ENCODE measurements at regions not wholly inside any gene's neighbourhood (a gene's known extent, or its start where the extent isn't known, plus 50 kb on each side); places are given as distances from the start of the nearest gene placed in this dataset.

DNA sequence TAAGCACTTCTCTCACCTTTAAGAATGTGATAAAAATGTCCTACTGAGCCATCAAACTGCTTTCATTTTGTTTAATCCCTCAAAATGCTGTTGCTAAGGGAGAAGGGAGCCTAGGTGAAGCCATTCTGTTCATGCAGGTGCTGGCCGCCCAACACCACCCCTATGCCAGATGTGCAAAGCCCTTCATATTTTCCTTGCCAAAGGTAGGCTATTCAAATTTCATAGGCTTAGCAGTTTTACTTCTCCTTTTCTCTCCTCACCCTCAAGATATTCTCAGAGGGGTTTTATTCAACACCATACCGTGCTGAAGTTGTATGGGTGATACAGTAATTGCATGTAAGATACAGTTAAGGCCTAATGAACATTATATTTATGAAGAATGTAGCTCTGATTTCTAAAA is 461.7 kb downstream of the GXYLT1 start:
- no peak for DNase-seq (ENCODE audit: low read depth, low spot score)

DNA sequence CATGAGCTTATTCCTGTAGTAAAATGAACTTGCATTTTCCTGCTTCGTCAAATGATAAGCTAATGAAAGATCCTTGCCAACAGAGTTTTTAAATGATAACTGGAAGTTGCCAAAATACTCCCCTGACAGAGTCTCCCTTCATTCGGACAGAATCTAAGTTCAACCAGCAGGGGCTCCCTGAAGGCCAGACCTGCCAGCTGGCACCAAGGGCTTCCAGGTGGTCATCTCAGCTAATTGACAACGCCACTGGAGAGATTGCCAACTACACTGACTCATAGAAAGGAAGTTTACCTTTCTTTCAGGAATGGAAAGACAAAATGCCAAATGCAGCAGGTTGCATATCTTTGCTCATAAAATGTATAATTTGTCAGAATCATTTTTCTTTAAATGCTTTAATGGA is 462.8 kb downstream of the GXYLT1 start:
- no peak for DNase-seq (ENCODE audit: low read depth, low spot score)

DNA sequence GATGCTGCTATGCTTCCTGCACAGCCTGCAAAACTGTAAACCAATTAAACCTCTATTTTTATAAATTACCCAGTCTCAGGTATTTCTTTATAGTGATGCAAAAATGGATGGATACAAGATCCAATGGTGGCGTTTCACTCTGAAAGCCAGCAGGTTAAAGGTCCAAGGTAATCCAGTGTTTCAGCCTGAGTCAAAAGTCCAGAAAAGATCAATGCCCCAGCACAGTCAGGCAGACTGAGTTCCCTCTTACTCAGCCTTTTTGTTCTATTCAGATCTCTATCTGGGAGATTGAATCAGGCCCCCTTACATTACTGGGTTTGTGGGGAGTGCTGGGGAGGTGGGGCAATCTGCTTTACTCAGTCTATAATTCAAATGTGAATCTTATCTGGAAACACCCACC is 464.5 kb downstream of the GXYLT1 start:
- no peak for DNase-seq (ENCODE audit: low read depth, low spot score)

DNA sequence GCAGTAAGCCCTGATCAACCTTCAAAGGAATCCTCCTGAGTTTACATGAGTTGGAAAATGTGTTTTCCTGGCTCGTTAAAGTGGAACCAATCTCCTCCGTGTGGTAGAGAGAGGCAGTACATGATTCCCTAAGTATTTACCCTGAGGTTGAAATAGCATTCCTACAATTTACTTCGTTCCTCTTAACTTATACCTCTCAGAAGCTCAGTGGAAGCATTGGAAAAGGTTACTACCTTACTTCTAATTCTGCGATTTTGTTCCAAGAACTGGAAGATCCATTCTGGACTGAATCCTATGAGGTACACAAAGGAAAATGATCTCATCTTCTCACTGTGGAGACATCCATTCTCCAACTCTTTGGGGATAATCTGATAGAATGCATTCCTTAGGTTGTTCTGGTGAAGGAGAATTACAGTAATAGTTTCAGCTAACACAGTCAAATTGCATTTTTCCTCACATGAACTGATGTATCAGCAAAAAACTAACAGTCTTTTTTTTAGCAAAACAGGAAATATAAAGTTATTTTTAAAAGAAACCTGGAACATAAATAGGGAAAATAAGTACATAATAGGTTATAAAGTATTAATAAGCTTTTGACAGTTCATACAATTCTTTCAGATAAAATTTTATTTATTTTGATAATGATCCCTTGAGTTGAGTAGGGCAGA is 475.6 kb downstream of the PDZRN4 start:
- peak; percentile 27 for DNase-seq (ENCODE audit: low read depth, low spot score)

DNA sequence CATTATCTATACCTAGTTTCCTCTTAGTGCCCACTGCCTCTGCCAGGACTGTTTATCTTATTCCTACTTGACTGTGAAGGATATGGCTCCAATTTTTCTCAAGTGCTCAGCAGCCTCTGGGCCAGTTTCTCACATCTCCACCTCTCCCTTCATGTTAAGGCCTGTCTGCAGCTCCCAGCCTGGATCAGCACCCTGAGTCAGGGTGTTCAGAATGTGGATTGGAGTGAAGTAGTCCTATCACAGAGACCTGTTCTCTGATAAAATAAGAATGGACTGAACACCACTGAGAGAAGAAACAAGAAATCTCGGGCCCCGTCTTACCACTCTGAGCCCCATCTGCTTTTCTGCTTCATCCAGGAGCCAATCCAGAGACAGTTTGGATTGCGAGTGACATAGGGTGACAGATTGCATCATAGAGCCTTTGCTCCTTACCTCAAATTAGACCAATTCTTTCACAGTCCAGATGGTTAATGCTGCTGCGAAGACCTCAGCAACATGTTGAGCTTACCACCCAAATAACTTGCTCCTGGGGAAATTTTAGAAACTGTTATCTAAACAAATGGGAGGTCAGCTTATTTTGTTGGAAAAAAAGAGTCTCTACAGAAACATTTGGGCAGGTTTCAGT is 473.1 kb downstream of the PDZRN4 start:
- DNase-seq (ENCODE audit: low read depth, low spot score): no peak

DNA sequence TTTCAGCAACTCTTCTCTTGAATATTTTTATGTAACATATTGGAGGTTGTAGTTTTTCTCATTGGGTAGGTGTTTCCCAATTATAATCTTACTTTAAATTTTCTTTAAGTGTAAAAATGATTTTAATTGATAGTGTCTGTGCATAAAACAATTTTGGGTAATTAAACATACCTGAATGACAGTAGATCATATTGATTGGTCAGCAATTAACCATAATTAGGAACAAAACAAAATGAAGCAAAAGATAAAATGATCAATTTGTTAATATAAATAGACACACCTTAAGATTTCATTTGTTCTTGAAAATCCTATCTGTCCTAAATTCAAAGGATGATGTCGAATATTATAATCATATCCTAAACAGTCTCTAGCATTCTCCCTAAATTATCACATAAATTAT is 468.3 kb downstream of the PDZRN4 start:
- DNase-seq (ENCODE audit: low read depth, low spot score): no peak

DNA sequence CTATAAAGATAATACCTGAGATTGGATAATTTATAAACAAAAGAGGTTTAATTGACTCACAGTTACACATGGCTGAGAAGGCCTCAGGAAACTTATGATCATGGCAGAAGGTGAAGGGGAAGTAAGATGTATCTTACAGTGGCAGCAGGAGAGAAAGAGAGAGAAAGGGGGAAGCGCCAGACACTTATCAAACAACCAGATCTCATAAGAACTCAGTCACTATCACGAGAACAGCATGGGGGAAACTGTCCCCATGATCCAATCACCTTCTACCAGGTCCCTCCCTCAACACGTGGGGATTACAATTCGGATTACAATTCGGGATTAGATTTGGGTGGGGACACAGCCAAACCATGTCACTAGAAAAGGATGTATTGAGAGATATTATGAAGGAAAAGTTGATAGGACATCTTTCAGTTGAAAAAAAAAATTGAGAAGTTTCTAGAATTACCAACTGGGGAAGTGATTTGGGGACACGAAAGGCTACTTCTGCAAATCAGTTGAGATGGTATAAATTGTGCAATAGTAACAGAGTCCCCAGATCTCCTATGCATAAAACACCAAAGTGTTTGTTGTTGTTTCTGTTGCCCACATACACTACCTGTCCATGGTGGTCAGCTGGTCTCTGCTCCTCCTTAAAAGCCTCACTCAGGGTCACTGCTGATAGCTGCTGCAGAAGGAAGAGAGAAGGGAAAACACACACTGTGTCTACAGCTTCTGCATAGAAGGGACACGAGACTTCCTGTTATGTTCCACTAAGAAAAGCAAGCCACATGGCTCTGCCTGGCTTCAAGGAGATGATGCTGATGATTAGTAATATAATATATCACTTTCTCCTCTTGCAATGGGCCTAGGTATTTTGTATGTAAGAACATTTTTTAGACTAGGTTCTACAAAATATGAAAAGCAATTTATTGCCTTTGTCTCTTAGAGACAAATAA is 465.5 kb downstream of the PDZRN4 start:
- DNase-seq (ENCODE audit: low read depth, low spot score): no peak

DNA sequence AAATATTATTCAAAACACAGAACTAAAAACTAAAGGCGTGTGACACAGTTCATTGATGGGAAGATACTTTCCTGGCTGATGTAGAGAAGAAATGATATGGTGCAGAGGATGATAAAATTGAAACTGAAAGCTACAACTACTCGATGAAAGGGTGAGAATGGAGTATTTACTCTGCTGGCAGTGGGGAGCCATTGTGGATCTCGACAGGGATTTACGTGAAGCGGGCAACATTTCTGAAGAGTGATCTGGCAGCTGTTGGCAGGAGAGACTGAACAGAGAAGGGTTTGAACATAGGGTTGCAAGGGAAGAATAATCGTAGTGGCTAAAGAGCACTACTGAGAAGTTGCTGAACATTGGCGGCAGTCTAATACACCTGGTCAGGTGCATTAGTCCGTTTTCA is 464.9 kb downstream of the PDZRN4 start:
- DNase-seq (ENCODE audit: low read depth, low spot score): no peak

DNA sequence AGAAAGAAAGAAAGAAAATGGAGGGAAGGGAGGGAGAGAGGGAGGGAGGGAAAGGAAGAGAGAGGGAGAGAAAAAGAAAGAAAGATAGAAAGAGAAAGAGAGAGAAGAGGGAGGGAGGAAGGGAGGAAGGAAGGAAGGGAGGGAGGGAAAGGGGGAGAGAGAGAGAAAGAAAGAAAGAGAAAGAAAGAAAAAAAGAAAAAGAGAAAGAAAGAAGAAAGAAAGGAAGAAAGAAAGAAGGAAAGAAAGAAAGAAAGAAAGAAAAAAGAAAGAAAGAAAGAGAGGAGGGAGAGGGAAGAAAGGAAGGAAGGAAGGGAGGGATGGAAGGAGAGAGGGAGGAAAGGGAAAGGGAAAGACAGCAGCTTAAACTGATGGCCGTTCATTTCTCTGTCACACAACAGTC is 457.5 kb downstream of the PDZRN4 start:
- DNase-seq (ENCODE audit: low read depth, low spot score): no peak

DNA sequence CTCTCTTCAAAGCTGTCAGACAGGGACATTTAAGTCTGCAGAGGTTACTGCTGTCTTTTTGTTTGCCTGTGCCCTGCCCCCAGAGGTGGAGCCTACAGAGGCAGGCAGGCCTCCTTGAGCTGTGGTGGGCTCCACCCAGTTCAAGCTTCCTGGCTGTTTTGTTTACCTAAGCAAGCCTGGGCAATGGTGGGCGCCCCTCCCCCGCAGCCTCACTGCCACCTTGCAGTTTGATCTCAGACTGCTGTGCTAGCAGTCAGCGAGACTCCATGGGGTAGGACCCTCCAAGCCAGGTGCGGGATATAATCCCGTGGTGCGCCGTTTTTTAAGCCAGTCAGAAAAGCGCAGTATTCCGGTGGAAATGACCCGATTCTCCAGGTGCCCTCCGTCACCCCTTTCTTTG is 454.7 kb downstream of the PDZRN4 start:
- DNase-seq (ENCODE audit: low read depth, low spot score): peak; percentile 55

DNA sequence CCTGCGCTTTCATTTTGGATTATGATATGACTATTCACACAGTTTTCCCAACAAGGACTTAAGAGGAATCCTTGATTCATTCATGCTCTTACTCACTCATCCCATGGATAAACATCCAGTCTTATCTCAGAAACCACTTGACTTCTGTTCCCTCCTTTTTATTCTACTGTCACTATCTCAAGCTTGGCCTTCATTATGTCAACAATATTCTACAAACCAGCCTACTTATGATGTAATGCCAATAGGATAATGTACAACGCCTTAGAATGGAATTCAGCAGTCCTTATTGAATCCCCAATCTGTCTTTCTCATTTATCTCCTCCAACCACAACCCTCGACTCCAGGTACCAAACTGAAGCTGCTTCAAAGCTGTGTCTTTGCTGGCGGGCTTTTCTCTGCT is 448.5 kb downstream of the PDZRN4 start:
- no peak for DNase-seq (ENCODE audit: low read depth, low spot score)

DNA sequence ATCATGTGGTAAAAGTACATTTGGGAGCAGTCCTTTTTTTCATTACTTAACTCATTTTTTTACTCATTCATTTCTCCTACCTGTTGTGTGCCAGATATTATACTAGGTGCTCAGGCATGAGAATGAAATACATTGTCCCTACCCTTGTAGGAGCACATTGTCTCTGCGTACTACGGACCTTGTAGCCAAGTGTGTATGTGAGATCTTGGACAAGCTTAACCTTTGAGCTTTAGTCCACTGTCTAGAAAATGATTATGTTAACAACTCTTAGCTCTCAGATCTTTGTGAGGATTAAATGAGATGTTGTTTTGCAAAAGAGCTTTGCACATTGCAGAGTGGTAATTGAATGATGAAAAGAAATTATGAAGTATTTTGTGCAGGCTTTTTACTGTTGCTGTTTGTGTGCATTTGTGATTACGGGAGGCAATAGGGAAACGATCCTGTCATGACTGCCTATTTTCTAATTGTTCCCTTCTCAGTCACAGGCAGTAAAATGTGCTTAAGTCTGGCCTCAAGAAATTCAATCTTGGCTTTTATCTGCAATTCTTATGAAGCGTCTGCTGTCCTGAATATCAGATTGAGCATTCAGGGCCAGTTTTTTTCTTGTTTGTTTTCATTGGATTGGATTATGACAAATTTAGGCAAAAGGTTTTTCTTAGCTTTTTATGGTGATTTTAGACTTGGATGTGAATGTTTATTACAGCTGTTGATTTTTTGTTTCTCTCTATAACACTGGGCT is 447.7 kb downstream of the PDZRN4 start:
- no peak for DNase-seq (ENCODE audit: low read depth, low spot score)

DNA sequence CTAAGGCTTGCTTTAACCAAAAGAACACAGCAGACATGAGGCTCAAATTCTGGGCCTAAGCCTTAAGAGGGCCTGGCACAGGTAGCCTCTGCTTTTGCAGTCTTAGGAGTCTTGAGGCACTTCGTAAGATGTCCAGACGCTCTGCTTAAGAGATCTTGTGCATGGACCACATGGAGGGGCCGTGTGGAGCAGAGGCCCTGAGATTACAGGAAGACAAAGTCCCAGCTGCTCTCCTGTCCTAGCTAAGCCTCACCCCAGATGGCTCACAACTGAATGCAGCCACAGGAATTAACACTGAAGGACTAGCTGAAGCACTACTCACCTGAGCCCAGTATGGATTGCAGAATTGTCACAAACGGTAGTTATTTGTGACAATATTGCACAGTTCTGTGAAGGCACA is 446.0 kb downstream of the PDZRN4 start:
- no peak for DNase-seq (ENCODE audit: low read depth, low spot score)

DNA sequence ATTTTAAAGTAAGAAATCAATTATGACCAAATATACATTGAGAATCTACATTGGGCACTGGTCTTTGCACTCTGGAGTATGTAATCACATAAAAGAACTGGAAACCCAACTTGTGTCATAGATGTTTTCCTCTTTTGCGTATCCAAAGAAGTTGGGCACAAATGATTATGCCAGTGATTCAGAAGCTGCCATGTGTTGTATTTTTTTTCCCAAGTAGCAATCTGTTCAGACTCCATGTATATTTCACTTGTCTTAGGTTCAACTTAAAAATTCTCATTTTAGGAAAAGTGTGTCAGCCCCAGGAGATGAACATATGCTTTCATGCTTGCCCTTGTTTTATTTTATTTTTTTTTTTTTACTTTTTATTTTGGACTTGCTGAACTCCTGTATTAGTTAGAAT is 441.5 kb downstream of the PDZRN4 start:
- DNase-seq (ENCODE audit: low read depth, low spot score): no peak

DNA sequence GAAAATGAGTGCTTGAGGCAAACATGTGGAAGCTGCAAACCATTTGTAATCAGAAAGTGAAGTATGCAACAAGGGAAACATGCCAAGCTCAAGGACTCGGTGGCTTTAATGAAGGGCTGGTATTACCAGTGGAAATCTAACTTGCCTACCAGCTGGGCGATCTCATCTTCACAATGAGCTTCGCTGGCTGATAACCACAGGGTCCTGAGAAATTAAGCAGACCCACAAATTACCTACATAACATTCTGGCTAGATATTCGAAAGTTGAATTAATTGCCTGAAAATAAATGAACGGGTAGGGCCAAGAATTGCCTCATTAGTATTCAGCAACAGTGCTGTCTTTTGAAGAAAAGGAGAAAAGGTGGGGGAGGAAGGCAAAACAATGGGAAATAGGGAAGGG is 439.4 kb downstream of the PDZRN4 start:
- DNase-seq (ENCODE audit: low read depth, low spot score): no peak

DNA sequence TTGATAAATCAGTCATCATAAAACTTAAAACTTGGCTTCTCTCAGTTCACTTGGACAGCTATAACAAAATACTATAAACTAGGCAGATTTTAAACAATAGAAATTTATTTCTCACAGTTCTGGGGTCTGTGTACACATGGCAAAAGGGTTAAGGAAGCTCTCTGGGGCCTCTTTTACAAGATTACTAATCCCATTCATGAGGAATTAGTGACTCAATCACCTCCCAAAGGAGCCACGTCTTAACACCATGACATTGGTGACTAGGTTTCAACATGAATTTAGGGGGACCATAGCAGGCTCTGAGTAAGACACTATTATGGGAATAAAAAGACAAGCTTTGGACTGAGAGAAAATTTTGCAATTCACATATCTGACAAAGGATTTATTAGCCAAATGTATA is 436.5 kb downstream of the PDZRN4 start:
- no peak for DNase-seq (ENCODE audit: low read depth, low spot score)

Data from ELF-1 (cell line).